HS-27A (cell line): ENCODE measurements at regions not wholly inside any gene's neighbourhood (a gene's known extent, or its start where the extent isn't known, plus 50 kb on each side); places are given as distances from the start of the nearest gene placed in this dataset.
"Not testable (repeated sequence)": the region's sequence is repeated elsewhere in the genome, so short reads cannot be mapped to it uniquely, and the experiment has no call there.

Source experiments
- DNase-seq: peaks from one replicate; pipeline ENCODE4 v3.0.0-alpha.2; 2012; ENCODE audit warnings: low read depth, missing footprints

DNA sequence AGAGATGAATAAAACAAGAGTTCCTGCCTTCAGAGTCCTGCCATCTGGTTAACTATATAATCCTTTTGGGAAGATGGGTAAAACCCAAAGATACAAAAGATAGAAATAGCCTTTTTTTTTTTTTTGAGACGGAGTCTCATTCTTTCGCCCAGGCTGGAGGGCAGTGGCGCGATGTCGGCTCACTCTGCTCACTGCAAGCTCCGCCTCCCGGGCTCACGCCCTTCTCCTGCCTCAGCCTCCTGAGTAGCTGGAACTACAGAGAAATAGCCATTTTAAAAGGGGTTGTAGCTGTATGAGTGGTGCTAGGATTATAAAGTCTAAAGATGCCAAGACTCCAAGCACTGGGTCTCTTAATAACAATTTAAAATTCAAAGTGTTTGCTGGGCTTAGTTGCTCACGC is 97.2 kb downstream of the KDR start:
- no peak for DNase-seq

DNA sequence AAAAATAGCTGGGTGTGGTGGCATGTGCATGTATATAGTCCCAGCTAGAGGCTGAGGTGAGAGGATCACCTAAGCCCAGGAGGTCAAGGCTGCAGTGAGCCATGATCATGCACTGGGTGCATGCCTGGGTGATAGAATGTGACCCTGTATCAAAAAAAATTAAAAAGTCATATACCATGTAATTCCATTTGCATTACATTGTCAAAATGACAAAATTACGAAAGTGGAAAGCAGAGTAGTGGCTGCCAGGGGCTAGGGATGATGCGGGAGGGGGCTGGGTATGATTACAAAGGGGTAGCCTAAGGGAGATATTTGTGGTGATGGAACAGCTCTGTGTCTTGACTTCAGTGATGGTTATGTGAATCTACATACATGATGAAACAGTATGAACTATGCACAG is 97.8 kb downstream of the KDR start:
- DNase-seq = no peak

DNA sequence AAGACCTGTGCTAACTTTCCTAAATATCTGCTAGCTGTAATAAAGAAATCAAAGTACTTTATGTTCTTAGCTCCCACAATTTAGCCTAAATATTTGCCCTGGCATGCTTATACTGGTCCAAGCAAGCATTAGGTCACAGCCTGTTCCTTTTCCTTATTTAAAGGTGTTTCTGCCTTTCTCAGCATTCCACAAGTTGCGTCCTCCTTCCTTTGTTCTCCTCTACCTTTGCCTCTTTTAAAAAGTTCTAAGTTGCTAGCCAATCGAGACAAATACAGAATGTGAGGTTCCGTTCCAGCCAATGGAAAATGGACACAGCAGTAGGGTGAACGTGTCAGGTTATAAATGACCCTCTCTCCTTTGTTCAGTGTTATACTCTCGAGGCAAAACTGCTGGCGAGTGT is 99.9 kb downstream of the KDR start:
- DNase-seq = not testable (repeated sequence)

DNA sequence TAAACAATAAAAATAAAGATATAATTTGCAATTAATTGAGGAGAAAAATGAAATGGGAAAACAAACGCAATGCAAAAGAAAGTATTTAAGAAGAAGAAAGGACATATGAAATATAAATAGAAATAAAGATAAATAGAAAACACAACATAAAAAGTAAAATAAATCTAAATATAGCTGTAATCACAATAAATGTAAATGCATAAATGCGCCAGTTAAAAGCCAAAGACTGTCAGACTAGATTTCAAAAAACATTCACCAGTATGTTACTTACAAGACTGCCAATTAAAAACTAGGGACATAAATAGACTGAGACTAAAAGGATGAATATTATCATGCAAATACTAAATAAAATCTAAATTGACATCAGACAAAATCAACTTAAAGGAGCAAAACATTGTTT is 102.4 kb downstream of the KDR start:
- DNase-seq = no peak

DNA sequence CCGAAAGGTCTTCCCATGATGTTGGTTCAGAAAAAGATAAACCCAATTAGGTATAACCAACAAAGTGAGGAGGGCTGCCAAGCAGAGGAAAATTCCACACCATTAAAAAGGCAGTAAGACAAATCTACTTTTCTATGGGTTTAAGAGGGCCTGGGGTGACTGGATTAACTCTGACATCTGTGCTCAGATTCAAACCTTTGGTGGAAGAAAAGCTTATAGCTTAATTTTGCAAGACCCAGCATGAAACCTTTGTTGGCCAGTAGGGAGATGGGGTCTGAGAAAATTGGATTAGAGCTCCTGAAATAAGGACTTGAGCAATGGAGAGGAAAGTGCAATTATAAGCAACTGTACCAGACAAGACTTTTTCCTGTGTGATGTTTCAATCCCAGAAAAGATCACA is 104.2 kb downstream of the KDR start:
- DNase-seq = no peak

DNA sequence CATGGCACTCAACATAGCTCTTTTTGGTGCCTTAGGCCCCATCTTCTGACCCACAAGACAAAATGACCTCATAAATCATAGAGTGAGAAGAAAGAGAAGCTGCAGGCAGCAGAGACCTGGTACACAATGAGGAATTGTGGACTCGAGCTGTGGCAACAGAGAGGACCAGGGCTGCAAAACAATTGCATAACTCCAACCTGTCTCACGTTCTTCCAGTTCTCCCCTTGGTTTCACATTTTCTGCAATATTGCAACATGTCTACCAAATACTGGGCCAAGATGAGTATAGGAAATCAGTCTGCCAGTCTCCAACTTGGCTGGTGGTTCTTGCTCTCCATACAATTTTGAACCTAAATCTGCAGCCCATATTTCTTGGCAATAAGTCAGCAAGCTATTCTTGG is 105.3 kb downstream of the KDR start:
- DNase-seq = no peak

DNA sequence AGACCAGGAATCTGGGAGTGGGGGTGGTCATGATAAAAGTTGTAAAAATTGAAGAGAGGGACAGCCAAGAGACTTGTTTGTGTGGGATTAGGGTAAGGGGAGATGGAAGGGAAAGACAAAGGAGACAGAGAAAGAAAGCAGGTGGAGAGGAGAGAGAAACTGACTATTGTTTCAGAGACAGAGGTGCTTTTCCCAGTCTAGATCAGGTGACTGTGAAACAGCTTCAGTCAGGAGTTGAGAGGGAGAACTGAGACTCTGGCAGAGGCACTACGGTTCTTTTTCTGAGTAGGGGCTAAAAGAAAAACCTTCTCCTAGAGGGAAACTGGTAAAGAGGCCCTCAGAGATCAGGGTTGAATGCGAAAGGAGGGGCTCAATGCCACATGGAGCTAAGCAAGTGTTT is 106.4 kb downstream of the KDR start:
- no peak for DNase-seq

DNA sequence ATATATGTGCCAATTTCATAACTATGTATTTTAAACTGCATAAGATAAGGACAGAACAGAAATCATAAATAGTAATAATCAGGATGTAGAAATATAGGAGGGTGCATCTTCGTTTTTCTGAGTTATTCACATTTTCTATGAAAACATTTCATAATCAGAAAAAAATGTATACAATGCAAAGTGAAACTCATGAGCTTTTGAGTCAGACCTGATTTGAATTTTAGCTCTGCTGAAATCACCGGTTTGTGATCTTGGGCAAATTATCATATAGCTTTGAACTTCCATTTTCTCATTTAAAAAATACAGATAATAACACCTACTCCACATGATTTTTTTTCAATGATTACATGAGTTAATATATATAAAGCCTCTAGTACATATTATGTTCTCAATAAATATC is 106.9 kb downstream of the KDR start:
- DNase-seq = no peak

DNA sequence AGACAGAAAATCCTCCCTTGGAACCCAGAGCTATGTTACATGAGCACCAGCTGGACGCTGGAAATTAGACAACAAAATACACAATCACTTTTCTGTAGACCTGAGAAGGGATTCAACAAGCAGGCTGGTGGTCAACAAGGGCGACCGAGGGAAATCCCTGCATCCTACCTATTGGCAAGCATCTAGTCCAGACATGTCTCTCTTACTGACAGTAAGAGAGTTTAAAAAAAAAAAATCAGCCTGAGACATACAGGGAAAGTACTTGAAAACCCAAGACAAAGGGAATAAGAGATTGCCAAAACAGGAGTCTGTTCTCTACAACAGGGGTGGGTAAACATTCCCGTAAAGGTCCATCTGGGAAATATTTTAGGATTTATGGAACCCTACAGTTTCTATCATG is 108.0 kb downstream of the KDR start:
- DNase-seq = no peak

DNA sequence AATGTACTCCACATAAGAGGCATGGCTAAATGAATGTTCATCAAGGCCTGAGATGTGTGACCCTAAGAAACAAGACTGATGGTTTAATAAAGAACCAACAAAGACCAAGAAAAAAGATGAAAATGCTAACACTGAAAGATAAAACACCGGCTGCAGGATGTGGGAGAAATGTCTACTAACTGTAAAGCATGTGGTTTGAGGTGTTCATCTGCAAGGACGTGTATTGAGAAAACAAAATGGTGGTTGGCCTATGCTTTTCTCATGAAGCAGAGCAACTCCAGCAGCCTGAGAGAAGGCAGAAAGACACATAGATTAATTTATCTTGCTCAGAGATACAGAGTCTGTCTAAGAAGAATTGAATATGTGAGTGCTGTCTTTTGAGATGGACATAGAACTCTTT is 109.3 kb downstream of the KDR start:
- no peak for DNase-seq

DNA sequence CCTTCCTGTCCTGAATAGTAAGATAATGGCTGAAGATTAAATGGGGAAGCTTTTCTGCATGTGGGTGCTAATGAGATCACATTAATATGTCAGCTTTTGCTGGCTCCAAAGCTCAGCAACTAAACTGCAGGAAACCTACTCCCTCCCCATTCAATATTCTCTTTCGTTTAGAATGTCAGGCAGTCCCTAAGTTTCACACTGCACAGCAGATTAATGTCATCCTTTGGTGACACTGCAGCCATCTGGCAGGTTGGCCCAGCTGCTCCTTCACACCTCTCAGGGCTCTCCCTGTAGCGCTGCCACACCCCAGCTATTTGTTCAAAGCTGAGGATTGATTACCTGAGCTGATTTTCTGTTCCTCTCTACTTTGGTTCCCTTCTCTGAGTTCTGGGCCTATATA is 110.5 kb downstream of the KDR start:
- no peak for DNase-seq

DNA sequence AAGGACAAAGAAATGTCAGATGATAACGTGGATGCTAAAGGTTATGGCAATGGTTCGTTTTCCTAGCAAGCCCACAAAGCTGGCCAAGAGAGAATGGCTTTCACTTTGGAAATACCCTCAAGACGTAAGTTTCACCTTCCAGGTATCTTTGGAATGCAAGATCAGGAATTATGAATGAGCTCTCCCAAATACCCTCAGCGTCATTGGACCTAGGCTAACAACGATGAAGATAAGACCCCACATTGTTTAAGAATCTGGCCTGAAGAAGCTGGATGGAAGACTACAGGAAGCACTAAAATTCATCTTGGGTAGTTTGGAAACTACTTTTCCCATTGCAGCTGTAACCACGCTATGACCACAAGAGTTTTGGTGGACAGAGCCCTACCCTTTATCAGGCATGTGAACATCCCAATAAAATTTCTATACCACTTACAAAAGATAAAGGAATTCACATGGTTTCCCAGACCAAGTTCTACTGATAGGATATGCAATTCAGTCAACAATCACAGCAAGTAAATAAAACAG is 111.9 kb downstream of the KDR start:
- no peak for DNase-seq

DNA sequence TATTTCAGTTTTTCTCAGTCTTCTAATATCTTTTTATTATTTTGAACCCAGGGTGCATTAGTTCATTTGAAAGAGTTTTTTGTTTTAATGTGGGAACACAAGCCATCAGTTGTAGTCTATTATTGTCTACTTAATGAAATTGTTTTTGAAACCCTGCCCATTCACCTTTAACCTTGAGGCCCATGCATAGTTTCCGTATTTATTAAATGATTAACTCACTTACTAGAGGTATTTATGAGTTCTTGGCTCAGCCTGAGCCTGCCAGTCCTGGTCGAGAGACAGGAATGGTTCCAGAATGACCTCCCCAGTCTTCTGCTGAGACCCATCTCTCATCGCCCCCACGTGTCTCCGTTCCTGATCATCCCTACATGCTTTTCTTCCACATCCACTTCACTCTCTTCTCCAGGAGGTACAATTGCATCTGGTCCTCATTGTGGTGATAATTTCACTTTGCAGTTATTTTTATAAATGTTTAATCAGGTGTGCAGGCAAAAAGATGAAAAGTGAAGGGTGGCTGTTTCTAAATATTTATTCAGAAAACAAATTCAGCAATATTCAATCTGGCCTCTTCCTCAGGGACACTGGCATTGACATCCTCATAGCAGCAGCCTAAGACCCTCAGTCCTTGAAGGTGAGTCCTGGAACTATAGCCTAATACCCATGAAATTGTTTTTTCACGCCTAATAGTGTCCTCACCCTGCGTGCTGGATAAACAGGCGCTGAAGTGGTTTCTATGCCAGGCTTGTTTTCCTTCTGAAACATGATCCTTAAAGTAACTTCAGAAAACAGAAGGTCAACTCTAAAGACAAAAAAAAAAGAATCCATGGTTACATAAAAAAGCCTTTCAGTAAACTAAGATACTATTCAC is 112.8 kb downstream of the KDR start:
- DNase-seq = no peak

DNA sequence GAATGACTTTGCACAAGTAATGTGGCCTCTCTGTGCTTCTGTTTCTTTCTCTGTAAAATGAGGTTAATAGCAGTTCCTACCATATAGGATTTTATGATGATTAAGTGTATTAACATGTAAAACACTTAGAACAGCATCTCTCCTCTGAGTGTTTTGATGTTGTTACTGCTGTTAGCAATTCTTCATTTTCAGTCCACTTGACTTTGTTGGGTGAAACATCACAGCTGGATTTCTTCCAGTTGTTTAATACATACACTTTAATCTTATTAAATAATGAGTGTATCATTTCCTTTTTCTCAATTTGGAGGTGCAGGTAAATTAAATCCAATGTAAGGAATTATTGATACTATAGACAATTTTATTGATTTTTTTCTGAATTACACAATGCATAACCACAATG is 113.6 kb downstream of the KDR start:
- no peak for DNase-seq

DNA sequence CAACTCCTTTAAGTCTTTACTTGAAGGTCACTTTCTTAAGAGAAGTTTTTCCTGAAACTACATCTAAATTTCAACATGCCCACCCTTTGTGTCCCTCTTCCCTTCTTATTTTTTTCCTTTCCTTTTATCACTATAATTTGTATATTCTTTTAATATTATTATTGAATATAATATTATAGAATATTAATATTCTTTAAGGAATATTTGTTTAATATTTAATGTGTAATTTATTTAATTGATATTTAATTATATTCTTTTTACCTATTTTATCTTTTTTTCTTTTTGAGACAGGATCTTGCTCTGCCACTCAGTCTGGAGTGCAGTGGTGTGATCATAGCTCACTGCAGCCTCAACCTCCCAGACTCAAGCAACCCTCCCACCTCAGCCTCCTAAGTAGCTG is 114.8 kb downstream of the KDR start:
- DNase-seq = no peak

DNA sequence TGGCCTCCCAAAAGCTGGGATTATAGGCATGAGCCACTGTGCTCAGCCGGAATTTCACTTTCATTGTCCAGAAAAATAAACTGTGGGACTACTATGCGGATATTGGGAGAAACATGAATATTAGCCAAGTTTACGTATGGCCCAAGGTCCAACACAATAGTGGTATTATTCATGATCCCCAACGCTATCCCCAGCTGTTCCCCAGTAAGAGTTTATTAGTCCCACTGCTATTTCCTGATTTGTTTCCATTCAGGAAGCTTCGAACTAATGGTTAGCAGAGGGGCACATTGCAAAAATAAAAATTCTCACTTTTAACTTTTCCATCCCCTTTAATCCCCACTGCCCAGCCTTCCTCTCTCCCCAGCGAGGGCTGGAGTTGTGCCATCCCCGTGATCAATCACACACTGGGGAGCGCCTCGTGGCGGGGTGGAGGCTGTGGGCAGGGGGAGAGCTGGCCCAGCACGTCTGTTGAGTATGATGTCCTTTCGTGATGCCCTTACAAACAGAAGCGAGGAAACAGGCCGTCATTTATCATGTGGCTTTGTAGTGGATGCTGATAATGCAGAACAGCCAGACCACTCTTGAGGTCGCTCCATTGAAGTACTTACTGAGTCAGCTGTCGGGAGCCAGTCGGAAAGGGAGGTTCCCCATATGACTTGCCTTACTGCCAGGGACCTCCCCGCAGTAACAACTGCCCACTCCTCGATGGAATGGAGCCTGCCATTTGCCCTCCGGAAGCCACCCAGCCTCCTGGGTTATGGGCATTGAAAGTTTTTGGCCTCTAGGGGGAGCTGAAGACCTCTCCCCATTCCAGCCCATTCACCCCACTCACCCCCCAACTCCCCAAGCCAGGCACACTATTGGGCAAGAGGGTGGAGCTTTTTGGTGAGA is 117.0 kb downstream of the KDR start:
- DNase-seq = no peak

DNA sequence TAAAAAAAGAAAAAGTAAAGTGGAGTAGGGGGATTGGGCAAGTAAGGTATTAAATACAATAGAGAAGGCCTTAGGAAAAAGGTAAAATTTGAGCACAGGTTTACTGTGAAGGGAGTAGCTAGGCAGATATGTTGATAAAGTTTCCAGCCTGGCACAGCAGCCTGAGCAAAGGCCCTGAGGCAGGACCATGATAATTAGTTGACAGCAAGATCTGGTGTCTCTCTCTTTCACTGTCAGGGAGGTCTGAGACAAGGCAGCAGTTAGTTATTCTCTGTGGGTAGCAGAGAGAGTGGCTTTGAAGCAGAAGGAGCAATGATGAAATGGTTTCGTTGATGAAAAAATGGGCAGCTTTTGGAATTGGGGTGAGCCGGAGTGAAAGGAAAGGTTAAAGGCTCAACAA is 119.5 kb downstream of the KDR start:
- DNase-seq = no peak

DNA sequence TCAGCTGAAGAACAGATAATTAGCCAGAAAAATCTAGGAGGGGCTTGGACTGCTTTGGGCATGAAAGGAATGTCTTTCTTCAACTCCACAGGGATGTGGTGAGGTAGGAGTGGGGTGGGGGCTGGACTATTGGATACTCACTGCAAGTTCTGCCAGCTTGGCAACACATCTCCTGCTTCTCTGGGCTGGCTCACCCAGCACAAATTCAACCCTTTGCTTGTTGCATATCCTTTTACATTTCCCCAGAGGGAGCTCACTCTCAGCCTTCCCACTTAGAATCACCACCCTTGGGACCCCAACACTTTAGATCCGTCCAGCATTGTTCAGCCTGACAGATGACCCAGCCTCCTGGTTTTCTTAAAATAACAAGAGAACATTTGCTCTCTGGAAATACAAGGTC is 120.6 kb downstream of the KDR start:
- no peak for DNase-seq

DNA sequence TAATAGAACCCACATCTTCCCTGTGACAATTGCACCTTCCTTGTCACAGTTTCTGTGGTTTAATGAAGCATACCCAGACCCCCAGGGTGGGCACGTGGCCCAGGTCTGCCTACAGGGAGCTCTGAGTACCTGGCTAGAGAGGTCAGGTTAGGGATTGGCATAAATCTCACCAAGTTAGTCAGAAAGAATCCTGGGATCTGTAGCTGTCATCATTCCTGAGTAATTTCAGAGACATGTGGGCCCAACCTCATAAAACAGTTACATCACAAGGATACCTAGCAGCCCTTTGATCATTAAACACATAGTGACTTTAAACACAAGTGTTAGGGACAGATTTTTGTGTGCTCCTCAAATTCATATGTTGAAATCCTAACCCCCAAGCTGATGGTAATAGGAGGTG is 123.0 kb downstream of the KDR start:
- DNase-seq = no peak

DNA sequence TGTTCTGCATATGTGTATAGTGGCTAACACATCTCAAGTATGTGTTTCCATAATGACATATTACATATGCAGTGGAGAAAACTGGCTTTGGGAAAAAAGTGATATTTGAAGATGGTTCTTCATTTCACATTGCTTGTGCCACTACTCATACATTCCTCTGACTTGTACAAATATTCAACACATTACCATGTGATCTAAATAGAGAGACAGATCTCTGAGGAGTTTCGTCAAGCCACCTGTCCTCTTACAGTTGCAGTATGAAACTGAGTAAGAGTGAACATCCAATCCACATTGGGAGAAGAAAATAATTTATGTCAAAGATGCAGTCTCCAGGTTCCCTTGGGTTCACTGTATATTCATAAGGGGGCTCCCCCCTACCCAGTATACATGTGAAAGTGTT is 123.9 kb downstream of the KDR start:
- no peak for DNase-seq

DNA sequence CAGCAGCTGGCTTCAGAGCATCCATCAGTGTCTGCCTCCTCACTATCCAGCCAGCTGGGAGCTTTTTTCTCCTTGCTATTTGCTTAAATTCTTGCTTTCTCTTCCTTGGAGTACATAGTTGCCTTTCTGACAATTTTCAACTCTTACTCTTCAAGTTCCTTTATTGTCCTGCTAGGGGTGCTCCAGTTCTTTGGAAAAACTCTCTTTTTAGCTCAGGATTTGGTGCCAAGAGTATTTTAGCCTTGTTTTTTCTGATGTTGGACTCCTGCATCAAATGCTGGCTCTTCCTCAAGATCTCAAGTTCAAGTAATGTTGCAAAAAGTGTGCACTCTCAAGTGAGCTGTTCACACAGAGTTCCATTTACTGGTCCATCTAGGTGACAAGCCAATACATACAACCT is 126.4 kb downstream of the KDR start:
- no peak for DNase-seq

DNA sequence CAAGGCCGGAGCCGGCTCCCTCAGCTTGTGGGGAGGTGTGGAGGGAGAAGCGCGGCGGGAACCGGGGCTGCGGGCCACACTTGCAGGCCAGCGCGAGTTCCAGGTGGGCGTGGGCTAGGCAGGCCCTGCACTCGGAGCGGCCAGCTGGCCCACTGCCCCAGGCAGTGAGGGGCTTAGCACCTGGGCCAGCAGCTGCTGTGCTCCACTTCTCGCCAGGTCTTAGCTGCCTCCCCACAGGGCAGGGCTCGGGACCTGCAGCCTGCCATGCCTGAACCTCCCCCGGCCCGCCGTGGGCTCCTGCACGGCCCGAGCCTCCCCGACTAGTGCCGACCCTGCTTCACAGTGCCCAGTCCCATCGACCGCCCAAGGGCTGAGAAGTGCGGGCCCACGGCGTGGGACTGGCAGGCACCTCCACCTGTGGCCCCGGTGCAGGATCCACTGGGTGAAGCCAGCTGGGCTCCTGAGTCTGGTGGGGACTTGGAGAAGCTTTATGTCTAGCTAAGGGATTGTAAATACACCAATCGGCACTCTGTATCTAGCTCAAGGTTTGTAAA is 131.8 kb downstream of the KDR start:
- not testable (repeated sequence) for DNase-seq

DNA sequence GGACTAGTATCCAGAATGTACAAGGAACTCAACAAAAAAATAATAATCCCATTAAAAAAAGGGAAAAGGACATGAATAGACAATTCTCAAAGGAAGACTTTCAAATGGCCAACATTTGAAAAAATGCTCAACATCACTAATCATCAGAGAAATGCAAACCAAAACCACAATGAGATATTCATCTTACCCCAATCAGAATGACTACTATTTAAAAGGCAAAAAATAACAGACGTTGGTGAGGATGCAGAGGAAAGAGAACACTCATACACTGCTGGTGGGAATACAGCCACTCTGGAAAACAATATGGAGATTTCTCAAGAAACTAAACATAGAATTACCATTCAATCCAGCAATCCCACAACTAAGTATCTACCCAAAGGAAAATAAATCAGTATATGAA is 133.1 kb downstream of the KDR start:
- no peak for DNase-seq
